ENCODE measurements at regions not wholly inside any gene's neighbourhood (a gene's known extent, or its start where the extent isn't known, plus 50 kb on each side); places are given as distances from the start of the nearest gene placed in this dataset.

GRCh38 chr1:5291889-5292288 lies 637.5 kb downstream of the AJAP1 start:
- DNase-seq (ENCODE audit: low spot score): no peak

- no peak for DNase-seq (ENCODE audit: low spot score)
Measured at GRCh38 chr1:5287178-5288150, 633.1 kb downstream of the AJAP1 start.

GRCh38 chr1:5286244-5286643 lies 631.8 kb downstream of the AJAP1 start:
- no peak for DNase-seq (ENCODE audit: low spot score)

- no peak for DNase-seq (ENCODE audit: low spot score)
Measured at GRCh38 chr1:5274527-5274926, 620.1 kb downstream of the AJAP1 start.

GRCh38 chr1:5273280-5274003 lies 619.0 kb downstream of the AJAP1 start:
- no peak for DNase-seq (ENCODE audit: low spot score)

GRCh38 chr1:5272325-5272724 lies 617.9 kb downstream of the AJAP1 start:
- DNase-seq (ENCODE audit: low spot score): no peak

GRCh38 chr1:5271264-5271663 lies 616.9 kb downstream of the AJAP1 start:
- DNase-seq (ENCODE audit: low spot score): no peak

- DNase-seq (ENCODE audit: low spot score): no peak
Measured at GRCh38 chr1:5269901-5270300, 615.5 kb downstream of the AJAP1 start.

- no peak for DNase-seq (ENCODE audit: low spot score)
Measured at GRCh38 chr1:5267603-5268235, 613.3 kb downstream of the AJAP1 start.

- no peak for DNase-seq (ENCODE audit: low spot score)
Measured at GRCh38 chr1:5265438-5266075, 611.1 kb downstream of the AJAP1 start.

GRCh38 chr1:5264476-5264875 lies 610.1 kb downstream of the AJAP1 start:
- no peak for DNase-seq (ENCODE audit: low spot score)

GRCh38 chr1:5256793-5257192 lies 602.4 kb downstream of the AJAP1 start:
- no peak for DNase-seq (ENCODE audit: low spot score)

- DNase-seq (ENCODE audit: low spot score): no peak
Measured at GRCh38 chr1:5254975-5255374, 600.6 kb downstream of the AJAP1 start.

- DNase-seq (ENCODE audit: low spot score): peak; percentile 22
Measured at GRCh38 chr1:5254131-5254725, 599.8 kb downstream of the AJAP1 start.

- no peak for DNase-seq (ENCODE audit: low spot score)
Measured at GRCh38 chr1:5253036-5253435, 598.6 kb downstream of the AJAP1 start.

- DNase-seq (ENCODE audit: low spot score): no peak
Measured at GRCh38 chr1:5250336-5250735, 595.9 kb downstream of the AJAP1 start.

- no peak for DNase-seq (ENCODE audit: low spot score)
Measured at GRCh38 chr1:5245348-5245747, 590.9 kb downstream of the AJAP1 start.

- DNase-seq (ENCODE audit: low spot score): no peak
Measured at GRCh38 chr1:5244631-5245285, 590.3 kb downstream of the AJAP1 start.

- DNase-seq (ENCODE audit: low spot score): no peak
Measured at GRCh38 chr1:5242850-5243249, 588.4 kb downstream of the AJAP1 start.

- no peak for DNase-seq (ENCODE audit: low spot score)
Measured at GRCh38 chr1:5239911-5240310, 585.5 kb downstream of the AJAP1 start.

Data from ureter (tissue), 1 donor.